ENCODE measurements at regions not wholly inside any gene's neighbourhood (a gene's known extent, or its start where the extent isn't known, plus 50 kb on each side); places are given as distances from the start of the nearest gene placed in this dataset.
A peak's percentile ranks its signal among the peaks of the same experiment; 100 is the strongest.
"Not testable (repeated sequence)": the region's sequence is repeated elsewhere in the genome, so short reads cannot be mapped to it uniquely, and the experiment has no call there.

DNA sequence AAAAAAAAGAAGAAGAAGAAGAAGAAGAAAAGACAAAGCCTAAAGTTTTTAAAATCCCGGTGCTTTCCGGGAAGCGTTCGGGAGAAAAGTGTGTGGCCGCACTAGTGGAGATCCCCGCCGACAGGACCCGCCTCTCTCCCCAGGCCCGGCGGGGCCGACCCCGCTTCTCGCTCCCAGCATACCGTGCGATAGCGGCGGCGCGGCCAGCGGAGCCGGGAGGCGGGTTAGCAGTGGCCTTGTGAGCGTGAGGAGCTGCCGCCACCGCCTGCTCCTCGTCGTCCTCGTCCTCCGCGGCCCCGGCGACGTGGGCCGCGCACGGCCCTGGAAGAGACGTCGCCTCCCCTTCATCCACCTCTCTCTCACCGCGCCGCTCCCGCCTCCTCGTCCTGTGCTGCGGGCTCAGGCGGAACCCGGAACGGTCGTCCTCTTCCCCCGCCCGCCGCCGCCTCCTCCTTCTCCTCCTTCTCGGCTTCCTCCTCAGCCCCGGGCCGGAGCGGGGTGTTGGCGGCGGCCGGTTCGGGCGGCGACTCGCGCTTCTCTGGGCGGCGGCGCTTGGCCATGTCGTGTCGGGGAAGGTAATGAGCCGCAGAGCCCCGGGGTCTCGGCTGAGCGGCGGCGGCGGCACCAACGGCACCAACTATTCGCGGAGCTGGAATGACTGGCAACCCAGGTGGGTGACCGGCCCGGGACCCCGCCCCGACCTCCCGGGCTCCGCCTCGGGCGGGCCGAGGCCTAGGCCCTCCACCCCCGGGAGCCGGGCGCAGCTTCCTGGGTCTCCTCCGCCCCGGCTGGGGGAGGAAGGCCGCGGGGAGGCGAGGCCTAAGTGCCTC is 62.6 kb upstream of the CDR2 start:
- peak; percentile 43 for DNase-seq (ENCODE audit: low read depth in 2 of 2)

DNA sequence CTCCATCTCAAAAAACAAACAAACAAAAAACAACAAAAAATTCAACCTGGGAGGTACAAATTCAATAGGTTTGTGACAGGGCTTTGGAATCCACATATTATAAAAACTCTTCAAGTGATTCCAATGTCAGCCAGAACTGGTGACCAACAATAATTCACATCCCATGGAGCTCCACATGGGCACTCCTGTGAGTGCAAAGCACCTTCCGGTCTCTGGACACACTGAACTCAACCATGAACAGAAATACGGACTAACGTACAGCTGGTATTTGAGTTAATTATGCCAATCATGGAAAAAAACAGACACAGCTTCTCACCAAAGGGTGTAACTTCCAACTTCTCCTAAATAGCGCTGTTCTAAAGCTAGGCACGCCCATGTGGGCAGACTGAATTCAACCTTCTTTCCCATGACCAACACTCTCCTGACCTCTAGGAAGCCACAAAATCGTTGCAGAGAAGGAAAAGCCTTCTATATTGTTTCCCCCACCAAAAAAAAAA is 62.0 kb upstream of the CDR2 start:
- DNase-seq (ENCODE audit: low read depth in 2 of 2) = not testable (repeated sequence)

DNA sequence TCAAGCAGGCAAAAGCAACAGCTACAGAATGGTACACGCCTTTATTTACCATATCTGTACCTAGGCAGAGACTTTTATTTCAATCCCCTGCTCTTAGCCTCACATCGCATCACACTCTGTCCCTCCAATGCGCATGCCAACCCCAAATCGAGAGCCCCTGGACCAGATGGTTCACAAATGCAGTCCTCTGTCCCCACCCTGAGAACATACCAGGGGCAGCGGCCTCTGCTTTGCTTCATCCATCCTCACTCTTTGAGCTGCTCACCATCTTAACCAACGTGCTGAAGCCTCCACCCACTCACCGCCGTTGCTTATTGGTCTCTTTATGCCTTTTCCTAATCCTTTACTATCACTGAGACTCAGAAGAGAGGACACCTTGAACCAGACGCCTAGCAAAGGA is 56.9 kb upstream of the CDR2 start:
- not testable (repeated sequence) for DNase-seq (ENCODE audit: low read depth in 2 of 2)

DNA sequence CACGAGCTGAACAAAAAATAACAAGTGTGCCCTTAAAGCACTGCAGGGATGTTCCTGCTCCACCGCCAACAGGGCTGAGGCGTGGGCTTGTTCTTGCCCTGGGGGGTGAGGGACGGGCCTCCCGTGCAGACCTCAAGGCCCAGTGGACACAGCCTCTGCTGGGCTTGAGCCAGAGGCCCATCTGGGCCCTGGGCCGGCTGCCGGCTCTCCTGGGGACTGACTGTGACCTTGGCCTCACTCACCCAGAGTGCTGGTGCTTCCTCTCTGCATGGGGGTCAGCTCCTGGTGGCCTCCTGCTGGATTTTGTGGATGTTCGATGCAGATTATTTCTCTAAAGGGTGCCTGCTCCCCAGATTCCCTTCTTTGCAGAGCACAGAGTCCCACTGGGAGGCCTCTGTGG is 54.2 kb upstream of the CDR2 start:
- DNase-seq (ENCODE audit: low read depth in 2 of 2) = no peak

DNA sequence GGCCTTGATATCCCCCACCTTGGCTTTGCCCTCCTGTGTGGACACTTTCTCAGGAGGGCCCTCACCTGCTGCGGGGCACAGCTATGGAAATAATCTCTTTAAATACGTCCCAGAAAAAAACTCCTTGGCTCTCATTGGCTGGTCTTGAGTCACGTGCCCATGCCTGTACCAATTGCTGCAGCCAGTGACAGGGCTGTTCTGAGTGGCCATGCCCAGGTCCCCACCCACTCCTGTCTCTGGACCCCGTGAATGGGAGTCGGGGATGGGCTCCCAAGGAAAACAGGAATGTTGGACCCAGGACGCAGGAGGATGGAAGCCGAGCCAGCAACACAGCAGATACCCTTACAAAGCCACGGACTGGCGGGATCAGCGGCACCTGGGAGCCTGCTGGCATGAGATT is 53.1 kb upstream of the CDR2 start:
- no peak for DNase-seq (ENCODE audit: low read depth in 2 of 2)

DNA sequence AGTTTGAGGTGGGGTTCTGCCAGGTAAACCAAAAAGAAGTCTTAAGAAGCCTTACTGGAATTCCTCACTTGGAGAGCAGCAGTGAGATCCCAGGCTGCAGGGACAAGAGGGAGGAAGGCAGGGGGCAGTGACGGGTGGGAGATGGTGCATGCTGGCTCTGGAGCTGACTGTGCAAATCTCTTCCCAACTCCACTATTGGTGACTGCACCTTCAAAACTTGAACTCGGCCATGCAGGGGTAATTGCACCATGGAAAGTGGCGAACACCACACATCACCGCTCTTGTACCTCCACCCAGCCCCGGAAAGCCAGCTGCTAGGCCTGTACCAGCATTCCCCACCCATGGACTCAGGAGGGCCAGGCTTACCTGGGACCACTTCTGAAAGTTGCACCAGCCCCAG is 51.4 kb upstream of the CDR2 start:
- DNase-seq (ENCODE audit: low read depth in 2 of 2) = no peak

DNA sequence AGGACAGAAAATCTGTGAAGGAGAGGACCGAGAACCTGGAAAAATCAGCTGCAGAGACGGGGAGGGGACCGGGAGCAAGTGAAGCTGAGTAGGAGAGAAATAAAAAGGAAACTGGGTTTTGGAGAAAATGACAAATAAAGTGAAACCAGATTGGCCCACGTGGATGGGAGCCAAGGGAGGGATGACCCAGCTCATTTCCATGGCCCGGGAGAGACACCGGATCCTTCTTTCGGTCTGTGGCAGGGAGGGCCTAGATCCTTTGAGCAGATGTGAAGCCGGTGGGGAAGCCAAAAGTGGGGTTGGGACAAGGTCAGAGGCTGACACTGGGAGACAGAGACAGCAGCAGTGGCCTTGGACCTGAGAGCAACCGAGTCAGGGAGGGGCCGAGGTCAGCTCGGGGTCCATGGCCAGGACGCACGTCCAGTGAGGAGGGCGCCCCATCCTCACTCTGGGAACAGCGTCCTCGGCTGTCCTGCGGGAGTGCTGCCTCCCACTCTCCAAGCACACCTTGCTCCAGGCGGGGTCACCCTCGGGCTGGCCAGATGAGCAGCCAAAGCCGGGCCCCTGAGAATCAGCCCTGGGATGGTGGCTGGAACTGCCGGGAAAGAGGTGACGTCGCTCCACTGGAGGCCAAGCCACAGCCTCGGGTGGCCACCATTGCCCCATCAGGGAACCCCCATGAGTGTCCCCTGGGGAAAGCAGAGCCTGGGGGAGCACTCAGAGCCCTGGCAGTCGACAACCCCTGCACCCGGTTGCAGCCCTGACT is 50.8 kb upstream of the CDR2 start:
- DNase-seq (ENCODE audit: low read depth in 2 of 2) = no peak

DNA sequence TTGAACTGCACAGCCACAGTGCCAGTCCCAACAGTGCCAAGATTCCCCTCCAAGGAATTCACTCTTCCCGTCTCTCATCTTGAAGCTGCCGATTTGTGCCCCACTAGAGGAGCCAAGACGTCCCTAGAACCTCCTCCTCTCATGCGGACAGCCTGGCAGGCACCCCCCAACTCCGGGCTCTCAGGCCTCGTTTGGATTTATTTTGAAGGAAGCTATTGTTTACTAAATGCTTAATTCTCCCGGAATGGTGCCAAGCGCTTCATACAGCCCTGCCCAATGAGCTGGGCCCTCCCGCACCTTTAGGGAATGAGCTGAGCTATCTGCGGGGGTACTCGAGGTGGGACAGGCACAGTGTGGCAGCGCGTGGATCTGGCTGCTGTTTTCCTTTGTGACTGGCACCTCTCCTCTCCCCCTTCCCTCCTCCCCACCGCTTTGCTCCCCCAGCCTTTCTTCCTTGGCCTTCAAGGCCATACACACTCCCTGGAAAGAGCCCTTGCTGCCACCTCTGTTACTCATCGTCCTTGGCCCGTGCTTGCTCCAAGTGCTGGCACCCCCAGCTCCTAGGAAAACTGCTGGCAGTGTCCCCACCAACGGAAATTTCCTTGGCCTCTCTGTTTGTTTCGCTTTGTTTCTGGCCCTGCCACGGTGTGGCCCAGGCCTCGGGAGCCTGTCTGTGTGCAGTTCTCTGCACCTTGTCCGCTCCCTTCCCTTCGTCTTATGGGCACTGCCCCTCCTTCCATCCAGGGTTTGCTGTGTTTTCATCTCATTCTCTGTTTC is 49.9 kb upstream of the CDR2 start:
- no peak for DNase-seq (ENCODE audit: low read depth in 2 of 2)

All from stimulated activated CD8-positive, alpha-beta memory T cell treated with anti-CD3 and anti-CD28 coated beads, Interleukin-15, amount 100 ng/mL, for 4 hours (primary cell).